Central memory CD4-positive, alpha-beta T cell (primary cell): ENCODE measurements at regions not wholly inside any gene's neighbourhood (a gene's known extent, or its start where the extent isn't known, plus 50 kb on each side); places are given as distances from the start of the nearest gene placed in this dataset.

Experiments used
- DNase-seq: peaks from one replicate; pipeline ENCODE4 v3.0.0; 2022

GRCh38 chr3:177931346-177931745, 604.9 kb upstream of the KCNMB2 start:
- no peak for DNase-seq

- DNase-seq = no peak
Measured at GRCh38 chr3:177932346-177932745, 603.9 kb upstream of the KCNMB2 start.

DNA sequence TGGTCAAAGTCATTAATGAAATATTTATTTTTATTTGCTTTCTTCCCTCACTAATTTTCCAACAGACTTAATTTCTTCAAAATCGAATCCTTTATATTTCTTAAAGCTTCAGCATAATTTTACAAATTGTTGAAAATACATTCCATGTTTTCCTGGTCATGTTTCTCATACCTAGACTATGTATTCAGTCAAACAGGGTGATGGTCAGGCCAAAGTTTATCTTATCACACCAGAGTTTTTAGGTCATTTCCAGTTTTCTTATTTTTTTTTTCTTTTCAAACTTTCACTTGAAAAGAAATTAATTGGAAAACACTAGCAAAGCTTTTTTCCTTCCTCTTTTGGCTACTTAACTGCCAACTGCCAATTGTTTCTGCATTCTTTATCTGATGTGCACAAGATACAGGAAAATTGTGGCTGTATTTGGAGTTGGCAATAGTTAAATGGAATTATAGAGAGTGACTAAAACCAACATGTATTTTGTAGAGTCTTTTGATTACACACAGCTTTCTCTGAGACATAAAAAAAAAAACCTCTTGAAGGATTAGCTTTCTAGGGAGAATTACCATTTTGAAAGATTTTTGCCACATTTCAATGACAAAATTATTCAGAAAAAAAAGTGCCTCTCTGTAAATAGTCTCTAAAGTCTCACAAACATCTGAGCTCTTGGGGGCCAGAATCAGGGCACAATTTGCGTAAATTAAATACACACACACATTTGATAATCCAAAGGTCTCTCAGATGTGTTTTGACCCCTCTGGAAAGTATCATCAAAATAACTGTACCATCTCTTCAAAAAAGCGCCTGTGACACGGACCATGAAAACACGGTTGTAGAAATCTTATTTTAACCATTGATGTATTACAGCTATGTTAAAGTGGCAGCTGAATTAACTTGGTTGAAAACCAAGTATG, 603.2 kb upstream of the KCNMB2 start:
- no peak for DNase-seq

DNA sequence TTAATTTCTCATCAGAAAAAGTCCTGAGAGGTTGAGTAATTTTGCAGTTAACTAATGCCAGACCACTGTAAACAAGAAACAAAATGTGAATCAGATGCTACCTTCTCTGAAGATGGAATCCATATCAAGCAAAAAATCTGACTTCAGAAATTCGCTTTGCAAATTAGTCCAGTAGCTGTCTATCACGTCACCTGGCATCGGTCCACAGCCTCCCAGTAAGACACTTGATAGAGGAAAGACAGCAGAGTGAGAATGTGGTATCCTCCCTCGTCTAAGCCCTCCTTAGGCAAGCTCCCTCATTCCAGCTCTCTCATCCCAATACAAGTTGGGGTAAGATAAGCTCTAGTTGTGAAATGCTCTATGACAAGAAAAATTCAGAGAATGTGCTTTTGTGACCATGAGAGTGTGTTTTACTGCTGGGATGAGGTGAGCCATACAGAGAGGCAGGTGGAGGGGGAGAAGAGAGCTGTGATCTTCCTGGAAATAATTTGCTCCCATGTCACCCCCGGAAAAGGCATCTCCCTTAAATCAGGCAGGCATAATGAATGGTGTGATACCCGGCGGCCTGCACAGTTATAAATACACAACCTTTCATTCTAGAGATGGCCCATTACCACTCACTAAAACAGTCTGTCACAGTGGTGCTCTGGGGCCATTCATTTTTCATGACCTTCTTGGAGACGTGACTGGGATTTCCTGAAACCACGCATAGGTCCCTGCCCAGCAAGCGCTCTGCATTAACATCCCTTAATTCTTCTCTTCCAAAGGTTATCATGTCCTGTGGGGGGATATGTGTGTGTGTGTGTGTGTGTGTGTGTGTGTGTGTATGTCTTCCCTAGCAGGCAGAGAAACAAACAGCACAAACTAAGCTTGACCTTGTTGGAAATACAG, 602.0 kb upstream of the KCNMB2 start:
- no peak for DNase-seq

GRCh38 chr3:177935047-177935446, 601.2 kb upstream of the KCNMB2 start:
- no peak for DNase-seq

DNA sequence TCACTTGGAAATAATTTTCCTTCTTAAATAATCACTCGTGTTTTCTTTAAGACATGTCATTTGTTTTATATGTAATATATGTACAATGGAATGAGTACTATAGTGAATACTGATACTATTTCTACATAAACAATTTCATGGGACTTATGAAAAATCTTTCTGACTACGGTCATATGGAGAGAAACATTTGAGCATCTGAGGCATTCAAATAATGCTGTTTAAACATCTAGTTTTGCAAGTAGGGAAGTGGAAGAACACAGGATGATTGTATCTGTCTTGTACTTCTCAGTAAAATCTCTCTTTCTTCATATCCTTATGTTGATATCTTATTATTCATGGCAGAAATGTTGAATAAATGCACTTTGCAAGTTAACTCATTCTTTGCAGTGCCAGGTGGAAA, 599.5 kb upstream of the KCNMB2 start:
- DNase-seq = no peak

- no peak for DNase-seq
Measured at GRCh38 chr3:177942911-177943310, 593.3 kb upstream of the KCNMB2 start.

- DNase-seq = peak; percentile 24
Measured at GRCh38 chr3:177944228-177944661, 592.0 kb upstream of the KCNMB2 start.

GRCh38 chr3:177946048-177946447, 590.2 kb upstream of the KCNMB2 start:
- DNase-seq = no peak

- DNase-seq = no peak
Measured at GRCh38 chr3:177946497-177946896, 589.7 kb upstream of the KCNMB2 start.

DNA sequence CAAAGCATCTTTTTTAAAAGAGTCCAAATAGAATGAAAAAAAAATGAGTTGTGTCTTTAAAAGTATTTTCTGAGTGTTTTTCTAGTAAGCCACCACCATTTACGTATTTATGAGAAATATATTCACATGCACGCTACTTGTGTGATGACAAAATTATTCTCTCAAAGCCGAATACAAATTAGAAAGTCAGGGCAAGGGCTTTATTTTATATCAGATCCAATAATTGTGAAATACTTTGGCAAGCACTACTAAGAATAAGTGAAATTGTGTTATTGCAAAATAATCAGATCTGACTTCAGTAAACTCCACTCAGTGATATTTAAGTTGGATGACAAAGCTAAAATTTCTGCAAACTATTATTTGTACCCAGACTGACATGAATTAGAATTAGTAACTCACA, 589.3 kb upstream of the KCNMB2 start:
- DNase-seq = no peak

- no peak for DNase-seq
Measured at GRCh38 chr3:177947901-177948300, 588.3 kb upstream of the KCNMB2 start.

DNA sequence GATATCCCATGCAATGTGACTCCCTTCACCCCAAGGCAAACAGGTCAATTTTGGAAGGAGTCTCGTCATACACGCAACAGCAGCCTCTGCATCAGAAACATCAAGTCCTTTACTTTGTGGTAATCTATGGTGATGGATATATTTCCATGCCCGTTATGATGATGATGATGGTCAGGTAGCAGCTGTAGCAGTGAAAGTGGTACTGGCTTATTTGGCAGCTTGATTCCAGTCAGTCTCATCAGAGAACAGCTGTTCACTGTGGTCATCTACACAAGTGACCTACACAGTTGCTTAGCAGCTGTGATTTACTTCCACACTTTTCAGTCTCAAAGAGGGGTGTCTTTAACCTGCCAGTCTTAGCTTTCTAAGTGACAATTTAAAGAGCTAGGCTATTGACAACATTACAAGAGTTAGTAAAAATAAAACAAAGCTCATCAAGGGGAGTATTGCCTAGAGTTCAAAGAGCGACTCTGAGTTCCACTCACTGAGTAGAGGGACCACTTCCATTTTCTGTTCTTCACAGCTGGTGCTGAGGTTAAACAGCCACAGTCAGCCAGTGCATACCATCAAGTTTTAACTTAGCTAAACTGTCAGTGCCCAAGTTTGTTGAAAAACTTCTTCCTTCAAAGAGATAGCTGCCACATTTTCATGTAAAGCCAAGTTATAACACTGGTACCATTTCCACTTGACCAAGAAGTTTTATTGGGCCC, 587.4 kb upstream of the KCNMB2 start:
- no peak for DNase-seq

- DNase-seq = no peak
Measured at GRCh38 chr3:177959188-177959587, 577.0 kb upstream of the KCNMB2 start.

DNA sequence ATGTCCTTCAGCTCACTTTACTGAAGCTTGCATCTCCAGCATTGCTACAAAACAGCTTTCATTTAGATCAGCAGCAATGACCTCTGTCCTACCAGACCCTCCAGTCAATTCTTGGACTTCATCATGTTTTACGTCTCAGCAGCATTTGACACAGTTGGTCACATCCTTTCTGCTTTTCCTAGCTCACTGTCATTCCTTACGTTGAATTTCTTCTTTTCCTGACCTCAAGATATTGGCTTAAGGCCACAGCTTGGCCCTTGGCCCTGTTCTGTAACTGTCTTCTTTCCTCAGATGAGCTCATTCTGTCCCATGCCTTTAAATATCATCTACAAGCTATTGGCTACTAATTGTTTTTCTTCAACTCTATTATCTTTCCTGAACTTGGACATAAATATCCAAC, 576.2 kb upstream of the KCNMB2 start:
- no peak for DNase-seq

- no peak for DNase-seq
Measured at GRCh38 chr3:177960722-177961121, 575.5 kb upstream of the KCNMB2 start.

DNA sequence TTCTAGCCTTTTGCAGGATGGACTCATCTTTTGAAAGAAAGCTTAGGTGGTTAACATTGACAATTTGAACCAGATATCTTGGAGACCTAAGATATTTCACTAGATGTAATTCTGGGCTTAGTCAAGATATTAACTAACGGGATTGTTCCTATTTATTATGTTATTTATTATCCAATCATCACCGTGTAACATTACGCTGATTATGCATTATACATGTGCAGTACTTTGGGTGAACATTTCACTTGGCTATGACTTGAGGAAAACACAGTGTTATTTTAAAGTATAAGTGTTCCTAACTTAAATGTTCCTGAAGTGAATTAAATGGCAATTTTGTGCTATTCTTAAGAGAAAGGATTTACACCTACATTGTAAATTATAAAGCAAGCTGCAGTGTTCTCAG, 574.5 kb upstream of the KCNMB2 start:
- no peak for DNase-seq

DNA sequence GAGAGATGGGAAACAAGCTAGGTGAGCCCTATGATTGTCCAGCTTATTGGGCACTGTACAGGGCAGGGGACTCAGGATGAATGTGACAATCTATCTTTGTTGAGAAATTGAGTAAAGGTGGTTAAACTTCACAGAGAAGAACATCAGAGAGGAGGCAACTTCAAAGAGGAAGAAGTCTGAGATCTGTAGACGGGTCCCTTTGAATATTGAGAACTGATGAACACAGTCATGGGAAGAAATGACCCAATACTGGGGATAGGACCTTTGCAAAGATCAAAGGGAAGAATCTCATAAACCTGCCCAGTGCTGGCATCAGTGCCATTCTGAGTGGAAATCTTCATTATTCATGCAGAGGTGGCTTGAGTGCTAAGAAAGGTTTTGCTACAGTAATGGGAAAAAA, 569.7 kb upstream of the KCNMB2 start:
- DNase-seq = no peak

DNA sequence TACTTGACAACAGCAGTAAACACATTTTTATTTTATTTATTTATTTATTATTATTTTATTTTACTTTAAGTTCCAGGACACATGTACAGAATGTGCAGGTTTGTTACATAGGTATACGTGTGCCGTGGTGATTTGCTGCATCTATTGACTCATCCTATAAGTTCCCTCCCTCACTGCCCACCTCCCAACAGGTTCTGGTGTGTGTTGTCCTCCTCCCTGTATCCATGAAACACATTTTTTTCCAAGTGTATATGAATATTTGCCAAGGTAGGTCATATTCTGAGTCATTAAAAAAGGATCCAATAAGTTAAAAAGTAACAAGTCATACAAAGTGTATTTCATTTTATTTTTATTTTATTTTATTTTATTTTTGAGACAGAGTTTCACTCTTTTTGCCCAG, 567.3 kb upstream of the KCNMB2 start:
- no peak for DNase-seq

- DNase-seq = no peak
Measured at GRCh38 chr3:177973241-177973840, 562.9 kb upstream of the KCNMB2 start.

GRCh38 chr3:177976241-177976640, 560.0 kb upstream of the KCNMB2 start:
- DNase-seq = no peak

GRCh38 chr3:177976866-177977265, 559.4 kb upstream of the KCNMB2 start:
- no peak for DNase-seq
